Endothelial cell of hepatic sinusoid (primary cell): ENCODE measurements at regions not wholly inside any gene's neighbourhood (a gene's known extent, or its start where the extent isn't known, plus 50 kb on each side); places are given as distances from the start of the nearest gene placed in this dataset.

Experiments
- in situ Hi-C: cut with HindIII; loops from 2 replicates; pipeline ENCODE4 v1.10.0; 2017; ENCODE audit warnings: low sequenced_read_pairs

DNA sequence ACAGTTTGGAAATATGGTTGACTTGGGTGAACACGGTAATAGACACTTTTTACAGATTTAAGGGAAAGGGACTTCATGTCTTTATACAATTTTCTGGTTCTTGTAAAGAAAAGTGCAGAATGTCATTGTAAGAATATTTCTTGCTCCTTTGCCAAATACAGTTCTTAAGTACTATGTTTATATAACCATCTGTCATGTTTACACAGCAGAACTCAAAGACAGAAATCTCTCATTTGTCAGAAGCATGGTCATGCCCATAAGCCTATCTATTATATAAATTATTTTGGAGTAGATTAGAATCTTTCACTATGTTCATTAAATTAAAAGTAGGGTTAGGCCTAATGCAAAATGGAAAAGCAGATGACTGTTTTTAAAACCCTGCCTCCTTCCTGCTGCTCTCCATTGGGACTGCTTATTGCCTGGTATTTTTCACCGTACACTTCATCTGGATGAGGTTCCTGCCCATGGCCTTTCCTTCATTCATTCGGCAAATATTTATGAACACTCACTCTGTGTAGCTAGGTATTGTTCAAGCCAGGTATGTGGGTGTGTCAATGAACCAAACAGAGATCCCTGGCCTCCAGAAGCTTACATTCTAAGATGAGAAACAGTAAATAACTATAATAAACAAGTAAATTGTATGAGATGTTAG lies 558.1 kb downstream of the NR2F1-AS1 start:
- in situ Hi-C loops: no loop called here

DNA sequence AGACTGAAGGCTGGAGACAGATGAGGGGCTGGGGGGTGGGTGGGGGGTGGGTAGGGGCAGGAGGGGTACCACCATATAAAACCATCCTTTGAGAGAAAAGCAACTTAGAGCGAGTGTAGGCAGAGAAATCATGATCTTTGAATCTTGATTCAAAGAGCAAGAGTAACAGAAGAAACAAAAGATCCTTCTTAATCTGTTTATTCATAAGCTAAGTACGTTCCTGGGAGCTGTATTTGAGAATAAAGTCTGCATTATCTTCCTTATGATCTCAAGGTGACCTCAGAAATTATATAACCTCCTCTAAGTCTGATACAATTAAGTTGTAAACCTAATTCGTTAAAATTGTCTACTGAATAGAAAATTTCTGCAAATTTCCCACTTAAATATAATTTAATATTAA lies 558.8 kb downstream of the NR2F1-AS1 start:
- in situ Hi-C loops: no loop called here

DNA sequence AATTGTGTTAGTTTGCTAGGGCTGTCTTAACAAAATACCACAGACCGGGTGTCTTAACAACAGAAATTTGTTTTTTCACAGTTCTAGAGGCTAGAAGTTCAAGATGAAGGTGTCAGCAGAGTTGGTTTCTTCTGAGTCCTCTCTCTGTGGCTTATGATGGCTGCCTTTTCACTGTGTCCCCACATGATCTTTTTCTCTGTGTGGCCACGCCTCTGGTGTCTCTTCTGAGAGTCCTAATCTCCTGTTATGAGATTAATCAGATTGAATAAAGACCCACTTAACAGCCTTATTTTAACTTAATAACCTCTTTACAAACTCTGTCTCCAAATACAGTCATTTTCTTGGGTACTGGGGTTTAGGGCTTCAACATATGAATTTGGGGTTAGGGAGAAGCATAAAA lies 561.1 kb downstream of the NR2F1-AS1 start:
- in situ Hi-C loops: no loop called here

DNA sequence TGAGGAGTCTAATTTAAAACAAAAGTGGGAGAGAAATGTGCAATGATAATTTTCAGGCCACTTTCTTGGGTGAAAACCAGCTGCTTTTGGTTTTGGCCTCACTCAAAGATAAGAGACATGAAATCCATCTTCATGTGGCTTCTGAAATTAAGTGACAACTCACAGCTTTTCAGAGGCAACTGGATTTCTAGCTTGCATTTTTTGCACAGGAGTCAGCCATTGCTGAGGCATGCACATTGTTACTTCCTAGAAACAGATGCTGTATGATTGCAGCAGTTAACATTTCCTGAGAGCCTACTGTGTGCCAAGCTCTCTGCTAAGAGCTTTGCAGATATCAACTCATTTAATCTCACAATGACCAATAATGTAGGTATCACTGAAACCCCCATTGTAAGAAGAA lies 562.6 kb downstream of the NR2F1-AS1 start:
- in situ Hi-C loops: no loop called here

DNA sequence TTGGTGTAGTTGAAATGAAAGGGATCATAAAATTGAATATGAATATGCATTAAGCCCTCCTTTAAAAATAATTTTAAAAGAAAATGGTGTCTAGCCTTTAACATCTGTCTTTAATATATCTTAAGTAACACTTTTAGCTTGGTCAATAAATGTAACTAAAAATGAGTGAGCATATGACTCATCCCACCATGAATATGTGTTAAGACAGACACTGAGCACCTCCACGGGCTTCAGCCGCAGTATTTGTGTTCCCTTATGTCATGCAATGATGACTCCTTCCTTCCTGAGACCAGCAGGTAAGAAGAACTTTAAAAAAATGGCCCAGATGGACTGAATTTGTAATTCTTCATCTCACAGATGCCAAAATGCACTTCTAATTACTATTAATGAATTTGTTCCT lies 563.2 kb downstream of the NR2F1-AS1 start:
- in situ Hi-C loops: no loop called here

DNA sequence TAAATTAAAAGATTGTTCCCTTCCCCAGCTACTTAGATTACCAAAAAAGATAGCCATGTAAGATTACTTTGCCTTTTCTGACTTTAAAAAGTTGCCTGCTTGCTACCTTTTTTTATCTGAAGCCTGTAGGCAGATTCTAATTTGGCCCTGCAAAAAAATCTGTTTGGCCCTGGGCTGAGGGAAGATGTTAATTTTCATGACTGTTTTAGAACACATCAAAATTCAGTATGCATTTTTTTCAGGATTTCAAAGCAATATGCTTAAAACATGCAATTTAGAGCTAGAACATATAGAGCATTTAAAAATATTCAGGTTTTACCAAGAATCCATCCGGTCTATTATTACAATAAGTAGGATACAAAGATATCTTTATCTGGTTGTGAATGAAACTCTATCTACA lies 563.6 kb downstream of the NR2F1-AS1 start:
- in situ Hi-C loops: no loop called here

DNA sequence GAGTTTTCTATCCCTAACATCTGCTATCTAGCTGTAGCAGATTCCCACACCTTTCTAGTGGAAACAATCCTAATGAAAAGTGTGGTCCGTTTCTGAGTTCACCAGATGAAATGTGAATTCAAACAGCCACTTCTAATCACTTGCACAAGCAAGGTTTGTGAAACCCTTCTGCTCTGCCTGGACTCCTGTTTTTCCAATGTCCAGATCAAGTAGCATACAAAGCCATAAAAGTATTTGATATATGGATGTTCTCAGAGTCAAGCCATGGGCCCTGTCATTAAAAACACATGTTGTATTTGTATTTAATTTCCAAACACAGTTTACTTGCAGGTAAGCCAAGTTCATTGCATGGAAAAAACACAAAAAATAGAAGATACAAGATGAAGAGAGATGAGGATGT lies 570.4 kb downstream of the NR2F1-AS1 start:
- in situ Hi-C loops: no loop called here

DNA sequence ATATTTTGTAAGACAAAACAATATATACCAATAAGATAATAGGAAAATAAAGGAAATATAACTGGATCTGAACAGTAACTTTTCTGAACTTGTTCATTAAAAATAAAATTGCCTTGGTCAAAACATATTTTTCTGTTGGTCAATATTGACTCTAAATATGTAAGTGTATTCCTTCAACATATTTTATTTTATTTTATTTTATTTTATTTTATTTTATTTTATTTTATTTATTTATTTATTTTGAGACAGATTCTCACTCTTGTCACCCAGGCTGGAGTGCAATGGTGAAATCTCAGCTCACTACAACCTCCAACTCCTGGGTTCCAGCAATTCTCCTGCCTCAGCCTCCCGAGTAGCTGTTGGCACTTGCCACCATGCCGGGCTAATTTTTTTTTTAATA lies 571.0 kb downstream of the NR2F1-AS1 start:
- in situ Hi-C loops: no loop called here

DNA sequence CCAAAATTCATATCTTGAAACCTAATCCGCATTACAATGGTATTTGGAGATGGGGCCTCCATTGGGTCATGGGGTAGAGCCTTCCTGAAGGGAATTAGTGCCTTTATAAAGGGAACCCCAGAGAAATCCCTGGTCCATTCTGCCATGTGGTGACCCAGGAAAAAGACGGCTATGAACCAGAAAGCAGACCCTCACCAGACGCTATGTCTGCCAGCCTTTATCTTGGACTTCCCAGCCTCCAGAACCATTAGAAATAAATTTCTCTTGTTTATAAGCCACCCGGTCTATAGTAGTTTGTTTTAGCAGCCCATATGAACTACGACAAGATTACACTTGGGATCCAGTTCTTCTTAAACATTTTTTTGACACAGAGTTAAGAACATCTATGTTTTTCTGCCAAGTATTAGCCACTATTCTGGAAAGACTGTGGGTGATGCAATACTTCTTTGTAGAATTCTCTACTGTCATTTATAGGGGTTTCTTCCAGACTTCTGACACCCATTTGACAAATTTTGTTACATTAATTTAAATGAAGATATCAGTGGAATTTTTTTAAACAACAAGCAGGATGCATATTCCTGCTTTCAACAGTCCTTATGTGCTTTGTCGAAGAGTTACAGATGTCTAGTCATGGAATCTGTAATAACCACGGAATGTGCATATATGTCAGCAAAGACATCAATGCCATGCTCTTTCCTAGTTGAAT lies 572.4 kb downstream of the NR2F1-AS1 start:
- in situ Hi-C loops: no loop called here

DNA sequence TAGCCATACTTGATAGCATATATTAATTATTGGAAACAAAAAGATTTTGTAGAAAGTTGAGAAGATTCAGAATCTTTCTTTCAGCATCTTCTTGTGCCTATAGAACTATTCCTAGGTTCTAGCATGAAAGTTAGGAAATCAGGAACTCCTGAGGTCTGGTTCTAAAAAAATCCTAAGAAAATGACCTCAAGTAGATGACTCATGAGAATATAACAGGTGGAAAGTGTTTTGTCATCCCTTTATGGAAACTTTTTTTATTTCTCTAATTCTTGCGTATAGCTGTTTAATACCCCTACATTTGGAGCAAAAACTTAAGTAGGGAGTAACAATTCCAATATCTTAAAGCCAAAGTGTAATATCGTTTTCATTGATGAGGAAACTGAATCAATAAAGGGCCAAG lies 574.1 kb downstream of the NR2F1-AS1 start:
- in situ Hi-C loops: no loop called here

DNA sequence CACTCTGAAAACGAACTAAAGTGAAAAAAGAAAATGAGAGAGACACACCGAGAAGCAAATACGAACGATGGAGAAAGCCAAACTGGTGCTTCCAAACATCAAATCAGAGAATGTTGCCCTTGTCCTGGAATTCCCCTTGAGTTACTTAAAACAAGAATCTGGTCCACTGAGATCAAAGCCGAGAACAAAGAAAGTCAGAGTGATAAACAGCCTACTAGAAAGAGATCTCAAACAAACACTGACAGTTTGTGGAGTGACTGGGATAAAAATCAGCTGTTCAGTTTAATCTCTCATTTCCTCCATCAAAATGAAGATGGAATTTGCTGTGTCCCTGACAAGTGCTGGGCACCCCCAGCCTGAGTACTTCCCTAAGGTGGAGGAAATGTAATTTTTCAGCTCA lies 582.6 kb downstream of the NR2F1-AS1 start:
- in situ Hi-C loops: loop anchor here (5.0 kb wide), 1 partner anchor 36 kb away; no protein-coding TSS in a partner anchor

DNA sequence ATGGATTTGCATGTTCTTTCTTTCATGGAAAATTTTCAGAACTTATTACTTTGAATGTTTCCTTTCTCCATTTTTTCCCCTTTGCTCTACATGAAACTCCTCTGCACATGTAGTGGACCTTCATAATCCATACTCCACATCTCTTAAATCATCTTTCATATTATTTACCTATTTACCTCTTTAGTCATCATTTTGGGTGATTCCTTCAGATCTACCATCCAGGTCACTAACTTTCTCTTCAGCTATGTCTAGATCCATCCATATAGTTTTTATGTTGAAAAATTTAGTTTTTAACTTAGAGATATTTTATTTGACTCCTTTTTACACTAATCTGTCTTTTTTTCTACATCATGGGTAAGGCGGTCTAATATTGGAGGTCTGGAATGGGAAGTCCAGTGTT lies 586.6 kb downstream of the NR2F1-AS1 start:
- in situ Hi-C loops: no loop called here

DNA sequence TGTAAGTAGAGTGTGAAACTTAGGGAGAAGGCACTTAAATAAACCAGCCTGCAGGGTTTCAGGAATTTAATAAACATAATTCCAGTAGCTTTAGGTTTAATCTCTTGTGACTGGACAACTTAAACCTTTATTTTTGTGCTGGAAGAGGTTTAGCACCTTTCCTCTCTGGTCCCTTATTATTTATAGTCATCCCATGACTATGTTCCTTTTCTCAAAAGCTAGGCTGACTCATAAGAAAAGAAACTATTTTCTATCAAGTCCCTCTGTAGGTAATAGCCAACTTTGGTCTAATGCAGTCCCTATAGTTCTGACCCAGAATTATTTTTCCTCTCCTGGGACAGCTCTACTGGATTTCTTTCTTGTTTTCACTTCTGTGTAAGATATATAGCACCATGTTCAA lies 588.9 kb downstream of the NR2F1-AS1 start:
- in situ Hi-C loops: no loop called here

DNA sequence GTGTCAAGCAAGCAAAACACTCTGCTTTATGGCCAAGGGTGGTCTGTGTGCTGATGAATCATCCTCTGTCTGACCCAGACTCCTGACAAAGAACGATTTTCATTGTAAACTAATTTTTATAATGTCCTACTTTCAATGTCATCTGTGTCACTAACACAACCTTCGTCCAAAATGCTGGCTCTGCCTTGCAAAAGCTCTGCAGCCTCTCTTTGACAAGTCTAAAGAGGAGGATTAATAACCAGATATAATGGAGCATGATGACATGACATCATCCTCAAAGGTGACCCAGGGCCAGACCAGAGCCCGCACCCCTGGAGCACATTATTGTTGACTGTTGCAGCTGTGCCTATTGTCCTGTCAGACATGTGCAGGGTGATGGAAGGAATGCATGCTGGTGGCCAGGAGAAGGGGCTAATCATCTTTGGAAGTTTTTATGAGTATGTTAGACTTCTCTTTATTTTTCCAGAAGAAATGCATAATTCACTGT lies 589.4 kb downstream of the NR2F1-AS1 start:
- in situ Hi-C loops: no loop called here

DNA sequence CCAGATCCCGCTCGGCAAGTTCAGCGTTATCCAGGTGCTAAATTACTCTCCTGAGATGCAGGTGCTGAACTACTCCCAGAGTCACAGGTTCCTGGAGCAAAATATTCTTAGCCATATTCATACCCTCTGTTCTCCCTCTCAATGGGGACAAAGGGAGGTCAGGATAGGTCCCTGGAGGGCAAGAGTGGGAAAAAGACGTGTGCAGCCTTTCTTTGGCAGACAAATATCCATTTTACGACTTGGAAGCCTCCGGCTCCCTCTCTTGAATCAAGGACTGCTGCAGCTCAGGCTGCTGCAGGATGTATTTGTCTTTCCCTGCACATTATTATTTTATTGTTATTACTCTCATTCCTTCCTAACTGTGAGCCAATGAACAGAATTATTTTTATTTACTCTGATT lies 590.2 kb downstream of the NR2F1-AS1 start:
- in situ Hi-C loops: no loop called here

DNA sequence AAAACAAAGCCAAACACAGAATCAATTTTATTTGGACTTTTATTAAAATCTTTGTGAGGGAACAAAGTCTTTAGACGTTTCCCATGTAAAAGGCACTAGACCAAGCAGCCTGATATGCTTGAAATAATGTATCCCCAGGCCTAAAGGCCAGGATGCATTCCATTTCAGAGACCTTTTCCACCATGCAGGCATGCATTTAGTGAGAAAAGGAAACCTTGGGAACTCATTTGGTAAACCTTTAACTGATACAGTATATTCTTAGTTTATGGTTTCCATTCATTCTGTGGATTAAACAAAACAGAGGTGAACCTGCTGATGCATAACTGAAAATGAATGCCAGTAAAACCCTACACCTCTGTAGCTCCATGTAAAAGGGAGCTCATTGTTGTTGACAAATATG lies 600.0 kb downstream of the NR2F1-AS1 start:
- in situ Hi-C loops: no loop called here

DNA sequence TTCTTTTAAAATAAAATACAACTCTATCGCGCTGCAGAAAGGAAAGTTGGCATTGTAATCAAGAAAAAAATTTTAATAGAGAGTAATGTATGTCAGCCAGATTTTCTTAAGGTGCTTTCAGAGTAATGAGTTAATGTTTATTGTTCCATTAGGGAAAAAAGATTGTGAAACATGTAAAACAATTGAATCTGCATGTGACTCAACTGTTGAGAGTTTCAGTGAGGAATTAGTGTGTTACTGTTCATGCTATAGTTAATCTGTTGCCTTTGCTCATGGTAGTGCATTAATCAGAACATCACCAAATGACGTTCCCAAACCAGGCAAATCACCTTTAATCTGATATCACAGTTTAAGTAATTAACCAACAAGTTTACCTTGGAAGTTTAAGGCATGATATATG lies 600.5 kb downstream of the NR2F1-AS1 start:
- in situ Hi-C loops: no loop called here

DNA sequence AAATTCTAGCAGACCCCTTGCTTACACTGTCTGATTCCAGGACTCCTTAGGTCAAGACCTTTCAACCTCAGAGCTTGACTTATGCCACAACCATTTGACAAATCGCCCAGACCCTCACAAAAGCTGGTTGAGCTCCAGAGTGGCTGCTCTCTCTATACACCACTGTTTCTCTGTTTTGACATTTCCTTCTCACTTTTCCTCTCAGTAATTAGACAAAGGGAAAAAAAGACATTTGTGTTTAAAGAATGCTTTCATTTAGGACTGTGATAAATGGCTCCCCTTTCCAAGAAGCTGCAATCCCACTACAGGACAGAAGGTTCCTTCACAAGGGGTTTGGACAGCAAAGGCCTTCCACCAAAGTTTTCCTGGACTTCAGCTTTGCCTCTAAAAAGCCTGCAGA lies 601.3 kb downstream of the NR2F1-AS1 start:
- in situ Hi-C loops: no loop called here

DNA sequence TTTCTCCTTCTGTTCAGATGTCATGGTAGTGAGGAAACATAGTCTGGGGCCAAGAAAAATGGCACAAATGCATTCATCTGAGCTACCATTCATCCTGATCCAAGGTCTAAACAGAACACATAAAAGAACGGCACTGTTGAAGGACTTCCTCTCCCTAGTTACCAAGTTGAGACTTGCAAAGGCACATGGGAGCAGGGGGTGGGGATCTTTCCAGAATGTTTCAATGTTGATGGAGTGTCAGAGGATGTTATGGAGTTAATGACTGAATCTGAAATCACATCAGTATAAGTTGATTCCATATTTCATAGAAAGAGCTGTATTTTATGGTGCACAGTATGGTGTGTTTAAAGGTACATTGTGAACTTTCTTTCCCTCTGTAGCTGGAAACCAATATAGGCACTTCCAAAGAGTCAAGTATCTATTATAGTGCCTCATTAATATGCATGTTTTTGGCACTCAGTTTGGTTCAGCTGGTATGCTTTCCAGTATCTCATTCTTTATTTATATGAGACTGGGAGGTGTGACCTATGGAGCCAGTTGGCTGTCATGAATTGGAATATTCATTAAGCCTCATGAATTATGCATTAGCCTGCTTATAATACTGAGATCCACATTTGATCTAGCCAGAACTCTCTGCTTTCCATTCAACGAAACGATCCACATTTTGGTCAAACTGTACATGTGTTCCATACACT lies 603.0 kb downstream of the NR2F1-AS1 start:
- in situ Hi-C loops: no loop called here

DNA sequence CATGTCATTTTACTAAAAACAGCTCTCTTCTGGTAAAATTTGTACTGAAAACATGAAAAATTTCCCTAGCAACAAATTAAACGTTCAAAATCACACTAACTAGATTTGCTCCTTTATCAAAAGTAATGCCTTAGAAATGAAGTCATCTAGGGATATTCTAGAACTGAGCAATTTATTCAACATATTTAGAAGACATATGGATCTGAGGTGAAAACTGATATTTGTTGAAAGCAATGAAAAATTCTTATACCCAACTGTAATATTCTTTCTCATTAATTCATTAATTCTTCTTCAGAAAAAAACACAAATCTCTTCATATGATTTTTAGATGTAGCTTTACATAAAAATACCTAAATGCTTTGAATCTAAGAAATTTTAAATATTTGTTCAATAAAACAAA lies 604.9 kb downstream of the NR2F1-AS1 start:
- in situ Hi-C loops: no loop called here

DNA sequence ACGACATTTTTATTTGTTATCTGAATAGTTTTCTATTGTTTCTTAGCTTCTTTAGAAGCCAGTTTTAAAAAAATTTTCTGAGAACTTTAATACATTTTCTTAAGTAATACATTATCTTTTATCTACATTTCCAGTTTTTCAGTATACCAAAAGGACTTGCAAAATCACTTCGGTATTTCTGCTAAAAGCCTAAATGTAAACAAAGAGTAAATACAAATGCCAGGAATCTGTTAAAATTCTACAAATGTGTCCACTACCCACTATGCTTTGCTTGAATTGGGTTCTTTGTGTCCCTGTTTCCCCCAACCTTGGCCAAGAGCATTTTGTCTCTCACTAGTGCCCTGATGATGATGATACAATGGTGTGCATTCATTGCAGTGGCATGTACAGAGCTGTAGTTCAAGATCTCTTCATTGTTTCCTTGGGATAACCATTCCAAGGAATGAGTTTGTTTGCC lies 611.2 kb downstream of the NR2F1-AS1 start:
- in situ Hi-C loops: no loop called here

DNA sequence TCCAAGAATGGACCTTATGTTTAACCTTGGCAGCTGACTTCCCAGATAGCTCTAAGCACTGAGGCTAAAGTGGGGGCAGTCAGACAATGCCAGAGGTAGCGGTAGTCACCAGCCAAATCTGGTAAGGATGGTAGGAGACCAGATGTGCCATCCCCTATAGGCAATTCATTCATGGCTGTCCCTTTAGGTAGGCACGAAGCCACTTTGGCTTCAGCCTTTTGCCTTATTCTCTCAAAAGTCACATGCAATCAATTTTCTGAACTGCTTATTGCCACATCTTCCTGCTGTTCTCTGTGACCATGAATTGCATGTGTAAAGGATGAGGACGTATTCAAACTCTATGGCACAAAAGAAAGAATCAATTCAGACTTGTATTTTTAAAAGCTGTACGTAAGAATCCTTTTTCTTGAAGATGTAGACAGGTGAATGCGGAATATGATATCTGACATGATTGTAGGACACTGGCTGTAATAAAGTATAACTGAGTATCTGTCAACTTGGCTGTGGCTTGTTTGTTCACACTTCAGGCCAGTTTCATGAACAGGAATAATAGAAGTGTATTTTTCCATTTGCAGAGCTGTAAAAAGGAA lies 611.7 kb downstream of the NR2F1-AS1 start:
- in situ Hi-C loops: no loop called here
